GM18867 (cell line): ENCODE measurements at regions not wholly inside any gene's neighbourhood (a gene's known extent, or its start where the extent isn't known, plus 50 kb on each side); places are given as distances from the start of the nearest gene placed in this dataset.
"Not testable (repeated sequence)": the region's sequence is repeated elsewhere in the genome, so short reads cannot be mapped to it uniquely, and the experiment has no call there.

ENCODE experiments used
- ATAC-seq: cut with Tn5 transposase; IDR thresholded peaks from one replicate; pipeline ENCODE4 v1.9.1; 2021; ENCODE audit warnings: mild to moderate bottlenecking, moderate library complexity; ENCODE audit not compliant: unreplicated experiment

GRCh38 chr21:6058997-6059396, 4462.4 kb upstream of the TPTE start:
- ATAC-seq = not testable (repeated sequence)

GRCh38 chr21:6060054-6060681, 4461.2 kb upstream of the TPTE start:
- not testable (repeated sequence) for ATAC-seq

- ATAC-seq = not testable (repeated sequence)
These were observed 4454.9 kb upstream of the TPTE start for GRCh38 chr21:6066320-6066985.

GRCh38 chr21:6068098-6068831, 4453.1 kb upstream of the TPTE start:
- ATAC-seq = not testable (repeated sequence)

- not testable (repeated sequence) for ATAC-seq
These were observed 4451.2 kb upstream of the TPTE start for GRCh38 chr21:6070213-6070612.

GRCh38 chr21:6072691-6073090, 4448.7 kb upstream of the TPTE start:
- not testable (repeated sequence) for ATAC-seq

GRCh38 chr21:6073993-6074705, 4447.2 kb upstream of the TPTE start:
- ATAC-seq = not testable (repeated sequence)

GRCh38 chr21:6074935-6075334, 4446.4 kb upstream of the TPTE start:
- ATAC-seq = not testable (repeated sequence)

GRCh38 chr21:6075627-6076208, 4445.7 kb upstream of the TPTE start:
- not testable (repeated sequence) for ATAC-seq

- ATAC-seq = not testable (repeated sequence)
These were observed 4444.0 kb upstream of the TPTE start for GRCh38 chr21:6077358-6077757.

- not testable (repeated sequence) for ATAC-seq
These were observed 4442.5 kb upstream of the TPTE start for GRCh38 chr21:6078902-6079301.

GRCh38 chr21:6080941-6081655, 4440.3 kb upstream of the TPTE start:
- not testable (repeated sequence) for ATAC-seq

- not testable (repeated sequence) for ATAC-seq
These were observed 4439.2 kb upstream of the TPTE start for GRCh38 chr21:6082166-6082565.

GRCh38 chr21:6083574-6084120, 4437.7 kb upstream of the TPTE start:
- ATAC-seq = not testable (repeated sequence)

GRCh38 chr21:6086038-6086437, 4435.3 kb upstream of the TPTE start:
- not testable (repeated sequence) for ATAC-seq

GRCh38 chr21:6087579-6088178, 4433.7 kb upstream of the TPTE start:
- not testable (repeated sequence) for ATAC-seq

- not testable (repeated sequence) for ATAC-seq
These were observed 4431.0 kb upstream of the TPTE start for GRCh38 chr21:6090286-6090908.

- not testable (repeated sequence) for ATAC-seq
These were observed 4429.9 kb upstream of the TPTE start for GRCh38 chr21:6091335-6092027.
